ENCODE measurements at regions not wholly inside any gene's neighbourhood (a gene's known extent, or its start where the extent isn't known, plus 50 kb on each side); places are given as distances from the start of the nearest gene placed in this dataset.

GRCh38 chr11:80420374-80420773 lies 979.5 kb upstream of the TENM4 start:
- Histone ChIP-seq H2BK20ac (ENCODE audit: low read depth, low read length) (no peak overlapping the region), H3K4me2 (ENCODE audit: low read depth, low read length) (no peak overlapping the region), H2BK15ac (ENCODE audit: low read depth, low read length) (no peak overlapping the region), H4K91ac (ENCODE audit: insufficient read depth, low read depth, low read length) (no peak overlapping the region), H3K27ac (ENCODE audit: insufficient read depth, low read length) (no peak overlapping the region), H3K36me3 (ENCODE audit: control insufficient read depth, insufficient read depth, low read length) (no peaks in the 10 kb centered on the region), H2AK5ac (ENCODE audit: low read depth, low read length) (no peak overlapping the region), H4K8ac (ENCODE audit: low read depth in 2 of 2, low read length in 2 of 2) (no peak overlapping the region), H3K18ac (ENCODE audit: low read depth, low read length) (no peak overlapping the region), H3K23ac (ENCODE audit: low read depth, low read length) (no peak overlapping the region), H3K9me1 (ENCODE audit: insufficient read depth, low read length) (no peaks in the 10 kb centered on the region), H3K9ac (ENCODE audit: low read depth, low read length) (no peak overlapping the region), H3K27me3 (ENCODE audit: control insufficient read depth, insufficient read depth, low read length) (no peaks in the 10 kb centered on the region), H2BK120ac (ENCODE audit: low read depth, low read length) (no peak overlapping the region), H3K4me1 (ENCODE audit: control insufficient read depth, insufficient read depth, low read length) (no peaks in the 10 kb centered on the region), H2AK9ac (replicated peaks; ENCODE audit: low read depth, low read length, poor library complexity) (no peak overlapping the region), H3K14ac (replicated peaks; ENCODE audit: low read depth, low read length) (no peak overlapping the region), H4K20me1 (ENCODE audit: insufficient read depth, low read length) (no peaks in the 10 kb centered on the region), H4K5ac (ENCODE audit: low read depth, low read length) (no peak overlapping the region), H3K79me1 (ENCODE audit: low read depth in 1 of 2, low read length in 2 of 2) (no peaks in the 10 kb centered on the region), H2AFZ (replicated peaks; ENCODE audit: low read length, poor library complexity) (no peak overlapping the region), H3K4ac (ENCODE audit: low read depth, low read length) (no peak overlapping the region), H3K9me3 (ENCODE audit: control insufficient read depth, insufficient read depth, low read length) (no peaks in the 10 kb centered on the region), H2BK5ac (ENCODE audit: low read depth, low read length, poor library complexity, severe bottlenecking) (no peak overlapping the region), H3K56ac (ENCODE audit: extremely low read depth, insufficient read depth, low read length) (no peak overlapping the region), H3K4me3 (ENCODE audit: insufficient read depth, low read depth, low read length) (no peak overlapping the region)
- WGBS, 2 experiments (ENCODE audit: extremely low coverage in 2 of 2, insufficient read length in 1 of 2), result no CpG with 5 or more reads among the region's 1 CpG
- in situ Hi-C loops (cut with MboI; ENCODE audit: low sequenced_read_pairs), result no loop called here
- POLR2A ChIA-PET (ENCODE audit: unreplicated experiment), result no interaction called here
- intact Hi-C loops (cut with micrococcal nuclease), result no loop called here
- ATAC-seq (ENCODE audit: low read depth), result no peak
- BruUV-seq (replicated peaks), result no TSS peak
- DNase-seq, result no peak
- dilution Hi-C loops (cut with HindIII; ENCODE audit: low sequenced_read_pairs, unreplicated experiment), result no loop called here
- TF ChIP-seq BHLHE40 (IDR thresholded peaks at IDR 0.05; ENCODE audit: low read depth, low read length) (no peak), RFX5 (IDR thresholded peaks at IDR 0.05; ENCODE audit: low read depth, low read length) (no peak), SMC3 (IDR thresholded peaks at IDR 0.05; ENCODE audit: low read depth, low read length) (no peak), CHD1 (IDR thresholded peaks at IDR 0.05; ENCODE audit: low read depth, low read length) (no peak), MAFK (IDR thresholded peaks at IDR 0.05; ENCODE audit: low read depth, low read length) (no peak), NFE2L2 (IDR thresholded peaks at IDR 0.05; ENCODE audit: low read depth, low read length) (no peak), RCOR1 (IDR thresholded peaks at IDR 0.05; ENCODE audit: insufficient replicate concordance, low read length) (no peak), RAD21 (IDR thresholded peaks at IDR 0.05; ENCODE audit: low read length) (no peak), MAZ (IDR thresholded peaks at IDR 0.05; ENCODE audit: borderline replicate concordance, low read depth, low read length) (no peak), CEBPB (IDR thresholded peaks at IDR 0.05; ENCODE audit: low read depth, low read length) (no peak)
- TF ChIP-seq, protein P1, sequence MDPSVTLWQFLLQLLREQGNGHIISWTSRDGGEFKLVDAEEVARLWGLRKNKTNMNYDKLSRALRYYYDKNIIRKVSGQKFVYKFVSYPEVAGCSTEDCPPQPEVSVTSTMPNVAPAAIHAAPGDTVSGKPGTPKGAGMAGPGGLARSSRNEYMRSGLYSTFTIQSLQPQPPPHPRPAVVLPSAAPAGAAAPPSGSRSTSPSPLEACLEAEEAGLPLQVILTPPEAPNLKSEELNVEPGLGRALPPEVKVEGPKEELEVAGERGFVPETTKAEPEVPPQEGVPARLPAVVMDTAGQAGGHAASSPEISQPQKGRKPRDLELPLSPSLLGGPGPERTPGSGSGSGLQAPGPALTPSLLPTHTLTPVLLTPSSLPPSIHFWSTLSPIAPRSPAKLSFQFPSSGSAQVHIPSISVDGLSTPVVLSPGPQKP (IDR thresholded peaks at IDR 0.05; ENCODE audit: borderline replicate concordance, low read depth, low read length), result no peak
- TF ChIP-seq, protein P2, sequence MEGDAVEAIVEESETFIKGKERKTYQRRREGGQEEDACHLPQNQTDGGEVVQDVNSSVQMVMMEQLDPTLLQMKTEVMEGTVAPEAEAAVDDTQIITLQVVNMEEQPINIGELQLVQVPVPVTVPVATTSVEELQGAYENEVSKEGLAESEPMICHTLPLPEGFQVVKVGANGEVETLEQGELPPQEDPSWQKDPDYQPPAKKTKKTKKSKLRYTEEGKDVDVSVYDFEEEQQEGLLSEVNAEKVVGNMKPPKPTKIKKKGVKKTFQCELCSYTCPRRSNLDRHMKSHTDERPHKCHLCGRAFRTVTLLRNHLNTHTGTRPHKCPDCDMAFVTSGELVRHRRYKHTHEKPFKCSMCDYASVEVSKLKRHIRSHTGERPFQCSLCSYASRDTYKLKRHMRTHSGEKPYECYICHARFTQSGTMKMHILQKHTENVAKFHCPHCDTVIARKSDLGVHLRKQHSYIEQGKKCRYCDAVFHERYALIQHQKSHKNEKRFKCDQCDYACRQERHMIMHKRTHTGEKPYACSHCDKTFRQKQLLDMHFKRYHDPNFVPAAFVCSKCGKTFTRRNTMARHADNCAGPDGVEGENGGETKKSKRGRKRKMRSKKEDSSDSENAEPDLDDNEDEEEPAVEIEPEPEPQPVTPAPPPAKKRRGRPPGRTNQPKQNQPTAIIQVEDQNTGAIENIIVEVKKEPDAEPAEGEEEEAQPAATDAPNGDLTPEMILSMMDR (conservative IDR thresholded peaks at IDR 0.05; ENCODE audit: low read depth, low read length), result no peak
- CTCF ChIA-PET, result interaction anchor here (0.6 kb wide), 1 partner anchor 15 kb away, joined by 5 read pairs; no protein-coding TSS in a partner anchor
